K562 (cell line): ENCODE measurements at regions not wholly inside any gene's neighbourhood (a gene's known extent, or its start where the extent isn't known, plus 50 kb on each side); places are given as distances from the start of the nearest gene placed in this dataset.

Source experiments
- ARNT ChIP-seq, 2 experiments: fragments of 450-650 bp; IDR thresholded peaks; 2 replicates each; pipeline ENCODE4 v1.6.1; 2016; ENCODE audit warnings: mild to moderate bottlenecking in 1 of 2
- CREBBP ChIP-seq: IDR thresholded peaks from one replicate; pipeline ENCODE4 v1.6.1; 2012; ENCODE audit warnings: low read depth, mild to moderate bottlenecking, control low read depth, inconsistent platforms, low read length
- HNRNPLL ChIP-seq: fragments of 200-400 bp; formaldehyde crosslinking; IDR thresholded peaks from 2 replicates; pipeline ENCODE4 v1.6.1; 2017; ENCODE audit warnings: low read length, low read depth, mild to moderate bottlenecking; ENCODE audit not compliant: poor library complexity, severe bottlenecking
- L3MBTL2 ChIP-seq: fragments of 450-650 bp; IDR thresholded peaks from 2 replicates; pipeline ENCODE4 v1.6.1; 2016; ENCODE audit warnings: mild to moderate bottlenecking, moderate library complexity
- MGA ChIP-seq: fragments of 450-650 bp; IDR thresholded peaks from 2 replicates; pipeline ENCODE4 v1.6.1; 2016; ENCODE audit warnings: mild to moderate bottlenecking, moderate library complexity
- MTF1 ChIP-seq: fragments of 250-450 bp; sonication (Bioruptor Pico); IDR thresholded peaks from 2 replicates; pipeline ENCODE4 v1.9.0; 2021; ENCODE audit warnings: moderate library complexity, mild to moderate bottlenecking, inconsistent platforms, borderline replicate concordance
- PCBP1 ChIP-seq: fragments of 200-400 bp; formaldehyde crosslinking; IDR thresholded peaks from 2 replicates; pipeline ENCODE4 v1.6.1; 2018; ENCODE audit warnings: mild to moderate bottlenecking, low read depth, low read length; ENCODE audit not compliant: poor library complexity, severe bottlenecking
- SMAD3 ChIP-seq: fragments of 450-650 bp; formaldehyde crosslinking; conservative IDR thresholded peaks from 2 replicates; pipeline ENCODE4 v1.4.0; 2020; ENCODE audit warnings: mild to moderate bottlenecking
- SRF ChIP-seq, 2 experiments: fragments of 250-450, 450-650 bp in 1 of 2; sonication (Bioruptor Pico) in 1 of 2; sonication (generic) in 1 of 2; formaldehyde crosslinking; IDR thresholded peaks; 2 replicates each; pipeline versions ENCODE4 v1.5.0 to v1.5.1; 2020 to 2022; ENCODE audit warnings: mild to moderate bottlenecking in 1 of 2, missing genetic modification reagents in 1 of 2
- ZNF175 ChIP-seq: fragments of 200-800 bp; sonication (Bioruptor generic); IDR thresholded peaks from 2 replicates; pipeline ENCODE4 v1.6.1; 2016; ENCODE audit warnings: low read depth, mild to moderate bottlenecking, missing genetic modification characterization, missing compliant biosample characterization
- ZNF584 ChIP-seq: fragments of 200-800 bp; sonication (Bioruptor generic); IDR thresholded peaks from 2 replicates; pipeline ENCODE4 v1.6.1; 2016; ENCODE audit warnings: low read depth, mild to moderate bottlenecking, missing genetic modification characterization, missing compliant biosample characterization
- ZNF589 ChIP-seq: fragments of 200-800 bp; sonication (Bioruptor generic); IDR thresholded peaks from 2 replicates; pipeline ENCODE4 v1.6.1; 2016; ENCODE audit warnings: low read depth, missing genetic modification characterization, missing compliant biosample characterization
- TF ChIP-seq, protein P1 (sequence below): fragments of 450-650 bp; formaldehyde crosslinking; IDR thresholded peaks from 2 replicates; pipeline ENCODE4 v1.4.0; 2022; ENCODE audit warnings: mild to moderate bottlenecking, moderate library complexity
- TF ChIP-seq, protein P2 (sequence below): fragments of 450-650 bp; IDR thresholded peaks from 2 replicates; pipeline ENCODE4 v1.6.1; 2016; ENCODE audit warnings: mild to moderate bottlenecking

- TF ChIP-seq MGA = peak; percentile 31; the same call in 1 of the 2 replicates
- TF ChIP-seq, protein P1, sequence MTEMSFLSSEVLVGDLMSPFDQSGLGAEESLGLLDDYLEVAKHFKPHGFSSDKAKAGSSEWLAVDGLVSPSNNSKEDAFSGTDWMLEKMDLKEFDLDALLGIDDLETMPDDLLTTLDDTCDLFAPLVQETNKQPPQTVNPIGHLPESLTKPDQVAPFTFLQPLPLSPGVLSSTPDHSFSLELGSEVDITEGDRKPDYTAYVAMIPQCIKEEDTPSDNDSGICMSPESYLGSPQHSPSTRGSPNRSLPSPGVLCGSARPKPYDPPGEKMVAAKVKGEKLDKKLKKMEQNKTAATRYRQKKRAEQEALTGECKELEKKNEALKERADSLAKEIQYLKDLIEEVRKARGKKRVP (CRISPR knock-in tag) = peak; percentile 84
- no peak for TF ChIP-seq CREBBP
- peak; percentile 89 for TF ChIP-seq ZNF175 (CRISPR knock-in tag)
- TF ChIP-seq PCBP1 = no peak
- TF ChIP-seq ZNF584 (CRISPR knock-in tag) = peak; percentile 90
- TF ChIP-seq ARNT (IDR thresholded peaks at IDR 0.05) = no peak
- TF ChIP-seq HNRNPLL = no peak
- TF ChIP-seq MTF1 (CRISPR knock-in tag) = no peak
- TF ChIP-seq, protein P2, sequence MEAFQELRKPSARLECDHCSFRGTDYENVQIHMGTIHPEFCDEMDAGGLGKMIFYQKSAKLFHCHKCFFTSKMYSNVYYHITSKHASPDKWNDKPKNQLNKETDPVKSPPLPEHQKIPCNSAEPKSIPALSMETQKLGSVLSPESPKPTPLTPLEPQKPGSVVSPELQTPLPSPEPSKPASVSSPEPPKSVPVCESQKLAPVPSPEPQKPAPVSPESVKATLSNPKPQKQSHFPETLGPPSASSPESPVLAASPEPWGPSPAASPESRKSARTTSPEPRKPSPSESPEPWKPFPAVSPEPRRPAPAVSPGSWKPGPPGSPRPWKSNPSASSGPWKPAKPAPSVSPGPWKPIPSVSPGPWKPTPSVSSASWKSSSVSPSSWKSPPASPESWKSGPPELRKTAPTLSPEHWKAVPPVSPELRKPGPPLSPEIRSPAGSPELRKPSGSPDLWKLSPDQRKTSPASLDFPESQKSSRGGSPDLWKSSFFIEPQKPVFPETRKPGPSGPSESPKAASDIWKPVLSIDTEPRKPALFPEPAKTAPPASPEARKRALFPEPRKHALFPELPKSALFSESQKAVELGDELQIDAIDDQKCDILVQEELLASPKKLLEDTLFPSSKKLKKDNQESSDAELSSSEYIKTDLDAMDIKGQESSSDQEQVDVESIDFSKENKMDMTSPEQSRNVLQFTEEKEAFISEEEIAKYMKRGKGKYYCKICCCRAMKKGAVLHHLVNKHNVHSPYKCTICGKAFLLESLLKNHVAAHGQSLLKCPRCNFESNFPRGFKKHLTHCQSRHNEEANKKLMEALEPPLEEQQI = no peak
- TF ChIP-seq SRF (CRISPR knock-in tag; IDR thresholded peaks at IDR 0.05) = peak in 1 of 2 experiments; percentile 81; a peak in 2 of 4 replicates
- TF ChIP-seq ZNF589 (CRISPR knock-in tag) = peak; percentile 72
- peak; percentile 51 for TF ChIP-seq L3MBTL2
- 0 out of 2 replicates have a peak, but pooled peaks have one; percentile 38 for TF ChIP-seq SMAD3 (CRISPR knock-in tag)
Measured at GRCh38 chr5:109560554-109560953, 129.2 kb upstream of the MAN2A1 start (continued).
